ENCODE measurements at regions not wholly inside any gene's neighbourhood (a gene's known extent, or its start where the extent isn't known, plus 50 kb on each side); places are given as distances from the start of the nearest gene placed in this dataset.

DNA sequence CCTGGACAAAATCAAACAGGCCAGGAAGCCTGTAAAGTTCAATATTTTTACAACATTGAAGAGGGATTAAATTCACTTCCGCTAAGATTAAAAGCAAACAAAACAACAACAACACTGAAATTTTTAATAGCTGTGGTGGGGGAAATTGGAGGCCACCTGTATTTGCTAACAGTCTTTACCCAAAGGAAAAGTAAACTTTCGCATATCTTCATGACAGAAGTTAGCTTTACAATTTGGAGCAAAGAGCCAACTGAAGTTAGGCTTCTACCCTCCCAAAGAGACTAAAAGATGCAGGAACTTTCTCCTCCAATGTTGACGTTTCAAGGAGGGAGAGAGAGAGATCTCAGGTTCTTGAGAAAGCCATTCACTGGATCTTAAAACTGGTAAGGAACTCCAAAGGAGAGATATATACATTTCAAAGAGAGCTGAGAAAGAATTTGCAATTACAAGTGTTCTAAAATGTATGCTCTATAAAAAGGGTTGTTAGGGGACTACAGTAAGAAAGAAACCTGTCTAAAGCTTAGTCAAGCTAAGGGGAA is 349.2 kb upstream of the CDH9 start:
- CTCF ChIA-PET, result no interaction called here
- no peak for DNase-seq
- Mint-ChIP-seq H3K4me3 (ENCODE audit: low read depth, unreplicated experiment) (no peak overlapping the region), H3K36me3 (ENCODE audit: insufficient read depth, unreplicated experiment) (no peaks in the 10 kb centered on the region), H3K9me3 (ENCODE audit: low read depth, unreplicated experiment) (no peaks in the 10 kb centered on the region), H3K4me1 (ENCODE audit: low read depth, unreplicated experiment) (no peaks in the 10 kb centered on the region), H3K27me3 (ENCODE audit: unreplicated experiment) (no peaks in the 10 kb centered on the region), H3K27ac (ENCODE audit: unreplicated experiment) (no peak overlapping the region)
- intact Hi-C loops (cut with micrococcal nuclease; ENCODE audit: unreplicated experiment), result no loop called here
- no peak for TF ChIP-seq CTCF (IDR thresholded peaks at IDR 0.05; ENCODE audit: unreplicated experiment)
- BruUV-seq (replicated peaks), result no TSS peak

DNA sequence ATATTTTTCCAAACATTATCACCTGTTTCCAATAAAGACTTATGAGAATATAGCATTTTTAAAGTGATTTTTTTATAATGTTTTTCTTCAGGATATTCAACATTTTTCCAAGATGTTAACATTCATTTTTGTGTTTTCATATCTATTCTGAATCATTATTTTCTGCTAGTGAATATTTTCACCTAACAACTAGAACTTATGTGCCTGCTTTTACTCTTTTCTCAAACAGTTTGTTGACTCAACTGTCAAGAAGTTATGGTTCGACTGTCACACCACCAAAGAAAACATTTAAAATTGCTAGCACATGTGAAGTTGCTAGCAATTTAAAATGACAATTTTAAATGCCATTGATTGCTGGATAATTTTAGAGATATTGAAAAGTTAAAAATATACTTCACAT is 343.3 kb upstream of the CDH9 start:
- no peak for DNase-seq
- Mint-ChIP-seq H3K36me3 (ENCODE audit: insufficient read depth, unreplicated experiment) (no peaks in the 10 kb centered on the region), H3K4me3 (ENCODE audit: low read depth, unreplicated experiment) (no peak overlapping the region), H3K9me3 (ENCODE audit: low read depth, unreplicated experiment) (no peaks in the 10 kb centered on the region), H3K27ac (ENCODE audit: unreplicated experiment) (no peak overlapping the region), H3K4me1 (ENCODE audit: low read depth, unreplicated experiment) (no peaks in the 10 kb centered on the region), H3K27me3 (ENCODE audit: unreplicated experiment) (no peaks in the 10 kb centered on the region)
- TF ChIP-seq CTCF (IDR thresholded peaks at IDR 0.05; ENCODE audit: unreplicated experiment), result no peak
- CTCF ChIA-PET, result no interaction called here
- intact Hi-C loops (cut with micrococcal nuclease; ENCODE audit: unreplicated experiment), result no loop called here
- BruUV-seq (replicated peaks), result no TSS peak

- no TSS peak for BruUV-seq (replicated peaks)
- H3K9me3 Mint-ChIP-seq (ENCODE audit: low read depth, unreplicated experiment), result no peaks in the 10 kb centered on the region
- CTCF ChIA-PET, result no interaction called here
- H3K36me3 Mint-ChIP-seq (ENCODE audit: insufficient read depth, unreplicated experiment), result no peaks in the 10 kb centered on the region
- H3K4me3 Mint-ChIP-seq (ENCODE audit: low read depth, unreplicated experiment), result no peak overlapping the region
- no peak overlapping the region for H3K27ac Mint-ChIP-seq (ENCODE audit: unreplicated experiment)
- intact Hi-C loops (cut with micrococcal nuclease; ENCODE audit: unreplicated experiment), result no loop called here
- no peak for DNase-seq
- no peaks in the 10 kb centered on the region for H3K4me1 Mint-ChIP-seq (ENCODE audit: low read depth, unreplicated experiment)
- no peak for TF ChIP-seq CTCF (IDR thresholded peaks at IDR 0.05; ENCODE audit: unreplicated experiment)
- H3K27me3 Mint-ChIP-seq (ENCODE audit: unreplicated experiment), result no peaks in the 10 kb centered on the region
These were observed 339.2 kb upstream of the CDH9 start for GRCh38 chr5:27377626-27378025.

DNA sequence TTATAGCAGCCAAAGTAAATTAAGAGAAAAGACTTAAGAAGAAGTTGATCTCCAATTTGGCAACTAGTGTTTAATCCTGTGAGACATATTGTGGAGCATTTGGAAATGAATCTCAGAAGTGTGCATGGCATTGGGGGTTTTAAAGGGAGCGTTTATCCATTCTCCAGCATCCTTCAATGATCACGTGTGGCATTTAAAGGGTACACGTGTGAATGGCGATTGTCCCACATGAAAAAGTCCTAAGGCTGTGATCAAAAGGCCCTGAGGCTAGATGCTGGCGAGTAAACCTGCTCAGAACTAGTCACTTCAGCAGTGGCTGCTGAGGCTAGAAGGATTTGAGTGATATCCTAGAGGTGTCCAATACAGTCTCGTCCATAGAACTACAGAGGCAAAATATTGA is 315.6 kb upstream of the CDH9 start:
- Mint-ChIP-seq H3K9me3 (ENCODE audit: low read depth, unreplicated experiment) (peaks cover 3% of the 10 kb centered on the region), H3K36me3 (ENCODE audit: insufficient read depth, unreplicated experiment) (no peaks in the 10 kb centered on the region), H3K4me3 (ENCODE audit: low read depth, unreplicated experiment) (no peak overlapping the region), H3K4me1 (ENCODE audit: low read depth, unreplicated experiment) (no peaks in the 10 kb centered on the region), H3K27ac (ENCODE audit: unreplicated experiment) (no peak overlapping the region), H3K27me3 (ENCODE audit: unreplicated experiment) (no peaks in the 10 kb centered on the region)
- no peak for DNase-seq
- BruUV-seq (replicated peaks), result no TSS peak
- intact Hi-C loops (cut with micrococcal nuclease; ENCODE audit: unreplicated experiment), result no loop called here
- TF ChIP-seq CTCF (IDR thresholded peaks at IDR 0.05; ENCODE audit: unreplicated experiment), result no peak
- CTCF ChIA-PET, result no interaction called here
